ENCODE measurements at regions not wholly inside any gene's neighbourhood (a gene's known extent, or its start where the extent isn't known, plus 50 kb on each side); places are given as distances from the start of the nearest gene placed in this dataset.
"Not testable (repeated sequence)": the region's sequence is repeated elsewhere in the genome, so short reads cannot be mapped to it uniquely, and the experiment has no call there.

DNA sequence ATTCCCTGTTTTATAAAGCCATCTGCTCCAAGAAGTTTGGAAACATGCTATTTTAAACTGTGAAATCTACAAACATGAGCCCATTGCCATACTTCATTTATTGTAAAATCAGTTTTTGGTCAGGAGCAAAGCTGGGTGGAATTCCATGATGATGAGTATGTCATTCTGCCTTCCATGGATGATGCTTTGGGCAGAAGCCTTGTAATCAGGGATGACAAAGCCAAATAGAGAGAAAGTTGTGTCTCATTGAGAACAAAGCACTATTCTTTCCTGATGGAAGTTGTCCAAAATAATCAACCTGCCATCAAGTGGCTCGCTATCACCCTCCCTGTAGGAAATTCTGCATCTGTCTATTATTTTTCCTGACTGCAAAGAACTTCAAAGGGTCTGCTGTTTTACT, 313.0 kb upstream of the DEFB112 start:
- H3K27ac Mint-ChIP-seq: no peak overlapping the region
- ATAC-seq (no peak), DNase-seq (no peak)
- H3K4me3 Mint-ChIP-seq: no peak overlapping the region
- peaks cover 10% of the 10 kb centered on the region for H3K9me3 Mint-ChIP-seq (ENCODE audit: insufficient read depth)
- POLR2A ChIA-PET: no interaction called here
- no peaks in the 10 kb centered on the region for H3K4me1 Mint-ChIP-seq (ENCODE audit: low read depth)
- no peaks in the 10 kb centered on the region for H3K36me3 Mint-ChIP-seq (ENCODE audit: low read depth)
- no peaks in the 10 kb centered on the region for H3K27me3 Mint-ChIP-seq (ENCODE audit: low read depth)
- CTCF ChIA-PET: no interaction called here

DNA sequence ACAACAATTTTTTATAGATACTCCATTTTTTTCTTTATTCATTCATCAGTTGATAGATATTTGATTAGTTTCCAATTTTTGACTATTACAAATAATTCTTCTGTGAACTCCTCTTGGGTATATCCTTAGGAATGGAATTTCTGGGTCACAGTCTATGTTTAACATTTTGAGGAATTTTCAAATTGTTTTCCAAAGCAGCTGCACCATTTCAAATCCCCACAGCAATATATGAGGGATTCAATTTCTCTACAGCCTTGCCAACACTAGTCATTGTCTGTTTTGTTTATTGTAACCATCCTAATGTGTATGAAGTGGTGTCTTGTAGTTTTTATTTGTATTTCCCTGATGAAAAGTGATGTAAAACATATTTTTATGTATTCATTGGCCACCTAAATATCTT, 320.3 kb upstream of the DEFB112 start:
- Mint-ChIP-seq H3K27ac (no peak overlapping the region), H3K4me3 (no peak overlapping the region), H3K27me3 (ENCODE audit: low read depth) (no peaks in the 10 kb centered on the region), H3K4me1 (ENCODE audit: low read depth) (no peaks in the 10 kb centered on the region), H3K36me3 (ENCODE audit: low read depth) (no peaks in the 10 kb centered on the region), H3K9me3 (ENCODE audit: insufficient read depth) (peaks cover 13% of the 10 kb centered on the region)
- DNase-seq: no peak
- CTCF ChIA-PET: no interaction called here
- POLR2A ChIA-PET: no interaction called here
- ATAC-seq: no peak

DNA sequence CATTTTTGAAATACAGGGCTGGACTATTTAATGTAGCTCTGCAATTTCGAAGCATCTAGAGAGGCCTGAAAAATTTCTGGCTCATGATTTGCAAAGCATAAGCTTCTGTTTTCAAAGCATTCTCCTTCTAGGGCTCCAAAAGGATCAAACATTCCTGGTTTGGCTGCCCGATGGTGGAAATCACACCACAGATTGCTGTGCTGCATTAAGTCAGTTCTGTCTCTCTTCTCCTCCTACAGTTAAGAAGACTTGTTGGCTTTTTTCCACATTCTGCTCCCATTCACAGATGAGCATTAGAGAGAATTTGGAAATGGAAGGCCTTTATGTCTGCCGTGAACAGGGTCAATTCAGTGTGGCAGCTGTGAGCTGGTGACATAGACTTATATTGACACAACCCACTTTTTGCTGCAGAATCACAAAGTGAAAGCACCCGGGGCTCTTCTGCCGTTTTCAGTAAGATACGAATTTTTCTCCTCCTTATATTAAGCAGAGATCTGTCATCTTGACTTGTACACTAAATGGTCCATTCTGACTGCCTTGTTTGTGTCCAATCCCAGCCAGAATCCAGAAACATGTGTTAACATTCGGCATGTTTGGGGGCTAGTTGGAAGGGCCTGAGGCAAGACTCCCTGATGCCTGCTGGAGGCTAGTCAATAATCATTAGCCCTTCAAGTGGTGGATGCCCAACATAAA, 330.8 kb upstream of the DEFB112 start:
- H3K4me3 Mint-ChIP-seq: no peak overlapping the region
- ATAC-seq (no peak), DNase-seq (no peak)
- ChIA-PET CTCF (no interaction called here), POLR2A (no interaction called here)
- no peaks in the 10 kb centered on the region for H3K36me3 Mint-ChIP-seq (ENCODE audit: low read depth)
- H3K9me3 Mint-ChIP-seq (ENCODE audit: insufficient read depth): peaks cover 7% of the 10 kb centered on the region
- H3K27me3 Mint-ChIP-seq (ENCODE audit: low read depth): no peaks in the 10 kb centered on the region
- no peaks in the 10 kb centered on the region for H3K4me1 Mint-ChIP-seq (ENCODE audit: low read depth)
- H3K27ac Mint-ChIP-seq: no peak overlapping the region

DNA sequence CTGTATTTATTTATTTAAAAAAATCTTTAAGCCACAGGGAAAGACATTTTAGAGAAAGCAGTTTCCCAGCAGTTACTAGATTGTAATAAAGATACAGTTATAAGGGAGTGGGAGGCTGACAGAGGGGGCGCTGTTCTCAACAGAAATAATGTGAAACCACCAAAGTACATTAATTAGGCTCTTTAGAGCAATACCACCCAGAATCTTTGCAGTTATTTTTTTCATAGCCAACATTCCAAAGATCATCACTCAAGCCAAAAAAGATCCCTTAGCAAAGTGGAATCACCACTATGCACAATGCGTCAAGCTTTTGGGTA, 331.3 kb upstream of the DEFB112 start:
- no peaks in the 10 kb centered on the region for H3K36me3 Mint-ChIP-seq (ENCODE audit: low read depth)
- H3K4me3 Mint-ChIP-seq: no peak overlapping the region
- DNase-seq (no peak), ATAC-seq (no peak)
- peaks cover 2% of the 10 kb centered on the region for H3K9me3 Mint-ChIP-seq (ENCODE audit: insufficient read depth)
- H3K27me3 Mint-ChIP-seq (ENCODE audit: low read depth): no peaks in the 10 kb centered on the region
- no peak overlapping the region for H3K27ac Mint-ChIP-seq
- POLR2A ChIA-PET: no interaction called here
- H3K4me1 Mint-ChIP-seq (ENCODE audit: low read depth): no peaks in the 10 kb centered on the region
- CTCF ChIA-PET: no interaction called here

DNA sequence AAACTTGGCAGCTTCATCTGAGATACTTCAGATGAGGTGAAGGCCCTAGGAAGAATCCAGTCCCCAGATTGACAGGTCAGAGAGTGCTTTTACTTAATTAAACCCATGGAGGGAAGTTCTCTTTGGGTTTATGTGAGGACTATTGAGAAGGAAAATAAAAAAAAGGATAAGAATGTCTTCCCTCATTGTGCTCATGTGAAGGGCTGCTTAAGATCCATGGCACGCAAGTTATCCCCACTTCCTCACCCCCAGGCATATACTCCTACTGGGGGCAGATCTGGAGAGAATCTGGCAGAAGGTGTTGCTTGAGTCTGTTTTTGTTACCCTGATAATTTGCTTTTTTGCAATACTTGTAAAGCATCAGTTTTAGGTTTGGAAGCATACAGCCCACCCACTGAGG, 322.9 kb upstream of the TFAP2D start:
- Mint-ChIP-seq H3K9me3 (ENCODE audit: insufficient read depth) (no peaks in the 10 kb centered on the region), H3K27ac (no peak overlapping the region), H3K4me3 (no peak overlapping the region), H3K27me3 (ENCODE audit: low read depth) (no peaks in the 10 kb centered on the region), H3K4me1 (ENCODE audit: low read depth) (no peaks in the 10 kb centered on the region), H3K36me3 (ENCODE audit: low read depth) (no peaks in the 10 kb centered on the region)
- ChIA-PET CTCF (no interaction called here), POLR2A (no interaction called here)
- DNase-seq (no peak), ATAC-seq (no peak)

DNA sequence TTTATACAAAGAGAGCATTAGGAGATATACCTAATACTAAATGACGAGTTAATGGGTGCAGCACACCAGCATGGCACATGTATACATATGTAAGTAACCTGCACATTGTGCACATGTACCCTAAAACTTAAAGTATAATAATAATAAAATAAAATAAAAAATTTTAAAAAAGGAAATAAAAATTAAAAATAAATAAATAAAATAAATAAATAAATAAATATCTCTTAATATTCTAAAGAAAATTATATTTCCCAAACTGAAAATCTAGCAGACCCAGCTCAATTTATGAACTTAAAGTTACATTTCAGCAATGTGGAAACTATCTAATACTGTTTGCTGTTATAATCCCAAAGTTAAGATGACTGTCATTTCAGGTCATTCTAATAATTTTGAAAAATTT, 319.2 kb upstream of the TFAP2D start:
- ATAC-seq; H3K27ac Mint-ChIP-seq; H3K27me3 Mint-ChIP-seq (ENCODE audit: low read depth); H3K4me3 Mint-ChIP-seq; H3K36me3 Mint-ChIP-seq (ENCODE audit: low read depth); POLR2A ChIA-PET; DNase-seq; CTCF ChIA-PET; H3K9me3 Mint-ChIP-seq (ENCODE audit: insufficient read depth); H3K4me1 Mint-ChIP-seq (ENCODE audit: low read depth): not testable (repeated sequence)

DNA sequence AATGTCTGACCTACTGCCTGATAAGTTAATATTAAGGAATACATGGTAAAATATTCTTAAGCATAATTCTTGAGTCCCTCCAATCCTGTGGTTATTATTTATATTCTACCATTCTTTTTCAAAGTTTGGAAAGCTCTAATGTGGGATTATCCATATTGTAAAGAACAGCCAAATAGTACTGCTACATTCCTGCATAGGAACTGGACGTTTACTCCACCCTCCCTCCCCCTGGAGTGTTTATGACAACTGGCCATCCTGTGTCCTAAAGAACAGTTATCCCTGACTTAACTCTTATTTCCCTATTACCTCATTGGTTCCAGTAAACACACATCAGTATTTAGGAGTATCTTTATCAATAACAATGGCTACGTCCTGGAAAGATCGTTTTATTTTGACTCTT, 308.7 kb upstream of the TFAP2D start:
- DNase-seq: no peak
- H3K4me3 Mint-ChIP-seq: no peak overlapping the region
- POLR2A ChIA-PET: no interaction called here
- H3K9me3 Mint-ChIP-seq (ENCODE audit: insufficient read depth): no peaks in the 10 kb centered on the region
- H3K27me3 Mint-ChIP-seq (ENCODE audit: low read depth): no peaks in the 10 kb centered on the region
- no peak overlapping the region for H3K27ac Mint-ChIP-seq
- CTCF ChIA-PET: no interaction called here
- no peak for ATAC-seq
- no peaks in the 10 kb centered on the region for H3K36me3 Mint-ChIP-seq (ENCODE audit: low read depth)
- H3K4me1 Mint-ChIP-seq (ENCODE audit: low read depth): no peaks in the 10 kb centered on the region

DNA sequence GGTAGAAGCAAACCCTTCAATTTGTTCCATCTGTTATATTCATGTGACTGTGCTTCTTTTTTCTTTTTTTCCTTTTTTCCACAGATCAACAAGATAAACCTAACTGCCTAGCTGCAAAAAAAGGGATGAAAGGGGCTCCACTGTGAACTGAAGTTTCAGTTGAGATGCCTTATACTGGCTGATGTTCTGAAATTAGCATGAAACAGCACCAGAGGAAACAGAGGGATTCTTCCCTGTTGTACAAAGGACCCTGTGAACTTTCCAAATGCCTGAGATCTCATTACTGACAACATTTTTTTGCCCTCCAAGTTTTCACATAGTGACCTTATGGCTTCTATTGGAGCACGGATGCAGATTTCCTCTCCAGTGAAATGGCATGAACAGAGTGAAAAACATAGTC, 302.7 kb upstream of the TFAP2D start:
- no peak for DNase-seq
- POLR2A ChIA-PET: no interaction called here
- Mint-ChIP-seq H3K4me3 (no peak overlapping the region), H3K9me3 (ENCODE audit: insufficient read depth) (peaks cover 3% of the 10 kb centered on the region), H3K27me3 (ENCODE audit: low read depth) (no peaks in the 10 kb centered on the region), H3K27ac (no peak overlapping the region), H3K4me1 (ENCODE audit: low read depth) (no peaks in the 10 kb centered on the region), H3K36me3 (ENCODE audit: low read depth) (no peaks in the 10 kb centered on the region)
- no peak for ATAC-seq
- CTCF ChIA-PET: no interaction called here

DNA sequence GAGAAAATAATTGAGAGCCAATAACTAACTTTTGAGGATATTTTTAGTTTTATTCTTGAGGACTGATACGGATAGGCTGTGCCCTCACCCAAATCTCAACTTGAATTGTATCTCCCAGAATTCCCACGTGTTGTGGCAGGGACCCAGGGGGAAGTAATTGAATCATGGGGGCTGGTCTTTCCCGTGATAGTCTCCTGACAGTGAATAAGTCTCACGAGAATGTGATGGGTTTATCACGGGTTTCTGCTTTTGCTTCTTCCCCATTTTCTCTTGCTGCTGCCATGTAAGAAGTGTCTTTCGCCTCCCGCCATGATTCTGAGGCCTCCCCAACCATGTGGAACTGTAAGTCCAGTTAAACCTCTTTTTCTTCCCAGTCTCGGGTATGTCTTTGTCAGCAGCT, 292.3 kb upstream of the TFAP2D start:
- H3K9me3 Mint-ChIP-seq (ENCODE audit: insufficient read depth); POLR2A ChIA-PET: not testable (repeated sequence)

DNA sequence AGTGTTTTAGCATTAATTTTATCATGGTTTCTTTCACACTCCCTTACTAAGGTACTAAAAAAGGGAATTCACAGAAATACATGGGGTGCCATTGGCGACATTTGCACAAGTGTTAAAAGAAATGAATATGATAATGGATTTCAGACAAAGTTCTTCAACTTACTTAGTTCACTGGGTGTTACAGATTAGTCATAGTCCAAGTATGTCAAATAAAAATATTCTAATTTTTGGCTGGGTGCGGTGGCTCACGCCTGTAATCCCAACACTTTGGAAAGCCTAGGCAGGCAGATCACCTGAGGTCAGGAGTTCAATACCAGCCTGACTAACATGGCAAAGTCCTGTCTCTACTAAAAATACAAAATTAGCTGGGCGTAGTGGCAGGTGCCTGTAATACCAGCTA, 286.1 kb upstream of the TFAP2D start:
- Mint-ChIP-seq H3K4me3 (no peak overlapping the region), H3K27me3 (ENCODE audit: low read depth) (no peaks in the 10 kb centered on the region)

More for the DNA sequence above, 292.3 kb upstream of the TFAP2D start:
- DNase-seq; CTCF ChIA-PET; H3K36me3 Mint-ChIP-seq (ENCODE audit: low read depth); H3K4me1 Mint-ChIP-seq (ENCODE audit: low read depth); ATAC-seq; H3K4me3 Mint-ChIP-seq; H3K27me3 Mint-ChIP-seq (ENCODE audit: low read depth); H3K27ac Mint-ChIP-seq: not testable (repeated sequence)

DNA sequence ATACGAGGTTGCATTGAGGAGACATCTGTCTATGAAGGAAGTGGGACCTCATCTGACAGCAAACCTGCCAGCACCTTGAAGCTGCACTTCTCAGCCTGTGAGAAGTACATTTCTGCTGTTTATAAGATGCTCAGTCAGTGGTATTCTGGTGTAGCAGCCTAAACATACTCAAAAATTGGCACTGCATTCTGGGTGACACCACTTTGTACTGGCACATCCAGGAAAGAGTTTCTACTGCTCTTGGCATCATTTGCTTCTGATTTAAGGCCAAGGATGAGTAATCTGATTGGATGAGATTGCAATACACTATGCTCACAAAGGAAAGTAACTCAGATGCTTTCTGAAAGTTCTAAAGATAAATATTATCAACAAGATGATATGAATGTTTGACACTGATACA, 275.4 kb upstream of the TFAP2D start:
- H3K4me1 Mint-ChIP-seq (ENCODE audit: low read depth): no peaks in the 10 kb centered on the region
- no peaks in the 10 kb centered on the region for H3K36me3 Mint-ChIP-seq (ENCODE audit: low read depth)
- DNase-seq (no peak), ATAC-seq (no peak)
- CTCF ChIA-PET: no interaction called here
- no peaks in the 10 kb centered on the region for H3K27me3 Mint-ChIP-seq (ENCODE audit: low read depth)
- H3K4me3 Mint-ChIP-seq: no peak overlapping the region
- POLR2A ChIA-PET: no interaction called here
- no peak overlapping the region for H3K27ac Mint-ChIP-seq
- no peaks in the 10 kb centered on the region for H3K9me3 Mint-ChIP-seq (ENCODE audit: insufficient read depth)

More for the DNA sequence above, 286.1 kb upstream of the TFAP2D start:
- DNase-seq (no peak), ATAC-seq (no peak)
- Mint-ChIP-seq H3K27ac (no peak overlapping the region), H3K36me3 (ENCODE audit: low read depth) (no peaks in the 10 kb centered on the region), H3K9me3 (ENCODE audit: insufficient read depth) (no peaks in the 10 kb centered on the region), H3K4me1 (ENCODE audit: low read depth) (no peaks in the 10 kb centered on the region)
- POLR2A ChIA-PET: no interaction called here
- CTCF ChIA-PET: no interaction called here

DNA sequence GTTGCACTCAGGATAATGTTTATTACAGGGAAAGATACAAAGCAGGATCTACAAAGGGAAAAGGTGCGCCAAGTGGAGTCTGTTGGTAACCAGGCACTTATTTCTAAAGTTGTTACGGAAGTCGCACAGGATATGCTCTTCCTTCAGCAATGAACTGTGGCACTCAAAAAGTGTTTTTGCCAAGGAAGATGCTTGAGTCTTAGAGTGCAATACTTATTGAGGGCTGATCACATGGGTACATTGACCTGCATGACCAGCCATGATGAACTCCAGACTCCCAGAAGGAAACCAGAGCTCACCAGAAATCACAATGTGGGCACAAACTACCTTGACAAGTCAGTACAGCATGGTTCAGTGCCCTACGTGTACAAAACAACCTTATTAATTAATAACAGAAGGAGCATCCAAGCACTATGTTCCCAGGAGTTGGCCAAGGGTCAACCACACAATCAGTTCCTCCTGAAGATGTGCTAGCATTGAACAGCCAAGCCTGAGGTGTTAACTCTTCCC, 270.7 kb upstream of the TFAP2D start:
- H3K27me3 Mint-ChIP-seq (ENCODE audit: low read depth): no peaks in the 10 kb centered on the region
- CTCF ChIA-PET: no interaction called here
- H3K4me3 Mint-ChIP-seq: no peak overlapping the region
- ATAC-seq (no peak), DNase-seq (no peak)
- no peak overlapping the region for H3K27ac Mint-ChIP-seq
- H3K36me3 Mint-ChIP-seq (ENCODE audit: low read depth): no peaks in the 10 kb centered on the region
- POLR2A ChIA-PET: no interaction called here
- H3K9me3 Mint-ChIP-seq (ENCODE audit: insufficient read depth): peaks cover 5% of the 10 kb centered on the region
- no peaks in the 10 kb centered on the region for H3K4me1 Mint-ChIP-seq (ENCODE audit: low read depth)

DNA sequence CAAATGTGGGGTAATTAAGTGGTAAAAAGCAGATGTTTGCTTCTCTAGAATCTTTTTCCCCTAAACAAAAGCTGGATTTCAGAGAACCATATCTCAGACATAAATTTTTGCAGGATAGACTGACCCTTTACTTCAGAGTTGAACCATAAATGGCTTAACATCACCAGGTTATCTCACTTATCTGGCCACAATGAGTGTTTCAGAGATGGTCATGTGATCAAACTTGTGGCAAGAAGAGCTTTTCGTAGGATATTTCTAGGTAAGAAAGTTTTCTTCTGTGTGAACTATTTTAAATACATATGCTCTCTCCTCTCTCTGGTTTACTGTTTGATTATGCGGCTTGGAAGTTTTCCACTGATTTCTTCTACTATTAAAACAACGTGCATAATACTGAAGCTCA, 270.2 kb upstream of the TFAP2D start:
- CTCF ChIA-PET: no interaction called here
- DNase-seq: no peak
- ATAC-seq: no peak
- Mint-ChIP-seq H3K27me3 (ENCODE audit: low read depth) (no peaks in the 10 kb centered on the region), H3K9me3 (ENCODE audit: insufficient read depth) (peaks cover 5% of the 10 kb centered on the region), H3K4me3 (no peak overlapping the region), H3K27ac (no peak overlapping the region), H3K4me1 (ENCODE audit: low read depth) (no peaks in the 10 kb centered on the region), H3K36me3 (ENCODE audit: low read depth) (no peaks in the 10 kb centered on the region)
- POLR2A ChIA-PET: no interaction called here
